IMR-90 (cell line): ENCODE measurements at regions not wholly inside any gene's neighbourhood (a gene's known extent, or its start where the extent isn't known, plus 50 kb on each side); places are given as distances from the start of the nearest gene placed in this dataset.
"Not testable (repeated sequence)": the region's sequence is repeated elsewhere in the genome, so short reads cannot be mapped to it uniquely, and the experiment has no call there.

Experiments
- ATAC-seq: fragments of 200-7000 bp; cut with Tn5 transposase; 2 replicates; pipeline ENCODE4 v1.9.1; 2020; ENCODE audit warnings: low read depth, mild to moderate bottlenecking, moderate library complexity
- BruUV-seq: library from RNA; stranded (reverse); fragments of 400-500 nt; replicated peaks from 2 replicates; lab custom pipeline; 2021; lab: Mats Ljungman, UMichigan
- CTCF ChIA-PET: fragments of 300-600 bp; formaldehyde crosslinking; extraction: SDS; loops from one replicate; lab custom pipeline; 2021; ENCODE audit warnings: antibody characterized with exemption; lab: Yijun Ruan, JAX
- POLR2A ChIA-PET: fragments of 300-600 bp; sonication (Branson Sonifier 250); formaldehyde crosslinking; loops from one replicate; lab custom pipeline; 2022; ENCODE audit warnings: antibody characterized with exemption; ENCODE audit not compliant: unreplicated experiment; lab: Charles Lee
- DNase-seq: peaks from one replicate; pipeline ENCODE4 v3.0.0; 2013
- H2AFZ ChIP-seq: replicated peaks from 2 replicates; pipeline ENCODE3; 2013; ENCODE audit warnings: low read length, mild to moderate bottlenecking; ENCODE audit not compliant: poor library complexity
- H2AK5ac ChIP-seq: 2 replicates; pipeline ENCODE4 v1.6.1; 2013; ENCODE audit warnings: low read depth, low read length, inconsistent platforms
- H2AK9ac ChIP-seq: replicated peaks from 2 replicates; pipeline ENCODE3; 2013; ENCODE audit warnings: mild to moderate bottlenecking, low read depth, low read length, moderate library complexity; ENCODE audit not compliant: poor library complexity
- H2BK120ac ChIP-seq: 2 replicates; pipeline ENCODE4 v1.6.1; 2013; ENCODE audit warnings: low read depth, low read length, inconsistent platforms
- H2BK15ac ChIP-seq: 3 replicates; pipeline ENCODE4 v1.6.1; 2013; ENCODE audit warnings: low read depth, low read length, inconsistent platforms
- H2BK20ac ChIP-seq: 2 replicates; pipeline ENCODE4 v1.6.1; 2013; ENCODE audit warnings: low read depth, mild to moderate bottlenecking, inconsistent platforms, low read length, moderate library complexity
- H2BK5ac ChIP-seq: 2 replicates; pipeline ENCODE4 v1.6.1; 2013; ENCODE audit warnings: mild to moderate bottlenecking, low read depth, low read length, inconsistent platforms; ENCODE audit not compliant: poor library complexity, severe bottlenecking
- H3K14ac ChIP-seq: replicated peaks from 2 replicates; pipeline ENCODE4 v1.6.1; 2013; ENCODE audit warnings: low read depth, low read length, inconsistent platforms
- H3K18ac ChIP-seq: 2 replicates; pipeline ENCODE4 v1.6.1; 2013; ENCODE audit warnings: low read depth, low read length, control low read depth
- H3K23ac ChIP-seq: 2 replicates; pipeline ENCODE4 v1.6.1; 2013; ENCODE audit warnings: low read depth, low read length, inconsistent platforms
- H3K27ac ChIP-seq: 2 replicates; pipeline ENCODE4 v1.5.1; 2013; ENCODE audit warnings: mild to moderate bottlenecking, control low read depth, low read length; ENCODE audit not compliant: insufficient read depth
- H3K27me3 ChIP-seq: 2 replicates; pipeline ENCODE4 v1.6.1; 2013; ENCODE audit warnings: low read length; ENCODE audit not compliant: control insufficient read depth, insufficient read depth
- H3K36me3 ChIP-seq: 2 replicates; pipeline ENCODE4 v1.6.1; 2013; ENCODE audit warnings: low read length, mixed read lengths; ENCODE audit not compliant: control insufficient read depth, insufficient read depth
- H3K4ac ChIP-seq: 2 replicates; pipeline ENCODE4 v1.6.1; 2013; ENCODE audit warnings: low read depth, low read length, inconsistent platforms
- H3K4me1 ChIP-seq: 2 replicates; pipeline ENCODE4 v1.6.1; 2013; ENCODE audit warnings: low read length, mixed read lengths; ENCODE audit not compliant: control insufficient read depth, insufficient read depth
- H3K4me2 ChIP-seq: 2 replicates; pipeline ENCODE4 v1.6.1; 2013; ENCODE audit warnings: low read depth, mild to moderate bottlenecking, control low read depth, low read length, moderate library complexity
- H3K4me3 ChIP-seq: 2 replicates; pipeline ENCODE4 v1.5.1; 2013; ENCODE audit warnings: low read depth, mild to moderate bottlenecking, control low read depth, low read length, moderate library complexity; ENCODE audit not compliant: insufficient read depth
- H3K56ac ChIP-seq: 2 replicates; pipeline ENCODE4 v1.6.1; 2013; ENCODE audit warnings: low read length, inconsistent platforms; ENCODE audit not compliant: insufficient read depth; ENCODE audit errors: extremely low read depth
- H3K79me1 ChIP-seq, 2 experiments: 2 replicates each; pipeline ENCODE4 v1.6.1; 2013; ENCODE audit warnings: low read length in 2 of 2, inconsistent platforms in 1 of 2, low read depth in 1 of 2
- H3K9ac ChIP-seq: 2 replicates; pipeline ENCODE4 v1.6.1; 2013; ENCODE audit warnings: low read depth, low read length, control low read depth
- H3K9me1 ChIP-seq: 2 replicates; pipeline ENCODE4 v1.6.1; 2013; ENCODE audit warnings: low read length, inconsistent platforms; ENCODE audit not compliant: insufficient read depth
- H3K9me3 ChIP-seq: 2 replicates; pipeline ENCODE4 v1.6.1; 2013; ENCODE audit warnings: low read length; ENCODE audit not compliant: control insufficient read depth, insufficient read depth
- H4K20me1 ChIP-seq: 2 replicates; pipeline ENCODE4 v1.6.1; 2013; ENCODE audit warnings: low read length, inconsistent platforms; ENCODE audit not compliant: insufficient read depth
- H4K5ac ChIP-seq: 2 replicates; pipeline ENCODE4 v1.6.1; 2013; ENCODE audit warnings: mild to moderate bottlenecking, low read depth, low read length, control low read depth
- H4K8ac ChIP-seq, 2 experiments: 2 replicates each; pipeline ENCODE4 v1.6.1; 2013; ENCODE audit warnings: low read depth in 2 of 2, low read length in 2 of 2, control low read depth in 1 of 2, inconsistent platforms in 1 of 2
- H4K91ac ChIP-seq: 2 replicates; pipeline ENCODE4 v1.6.1; 2013; ENCODE audit warnings: low read depth, low read length, inconsistent platforms; ENCODE audit not compliant: insufficient read depth
- CEBPB ChIP-seq: IDR thresholded peaks from 2 replicates; pipeline ENCODE4 v1.6.1; 2012; ENCODE audit warnings: low read depth, low read length, improper control_type of control experiment
- MAFK ChIP-seq: IDR thresholded peaks from 2 replicates; pipeline ENCODE4 v1.6.1; 2012; ENCODE audit warnings: low read depth, low read length, improper control_type of control experiment
- MAZ ChIP-seq: IDR thresholded peaks from 2 replicates; pipeline ENCODE4 v1.6.1; 2012; ENCODE audit warnings: low read depth, mild to moderate bottlenecking, low read length, improper control_type of control experiment, moderate library complexity, borderline replicate concordance
- NFE2L2 ChIP-seq: fragments of 150-350 bp; IDR thresholded peaks from 2 replicates; pipeline ENCODE4 v1.6.1; 2016; ENCODE audit warnings: low read depth, mild to moderate bottlenecking, low read length
- POLR2A ChIP-seq: IDR thresholded peaks from 2 replicates; pipeline ENCODE4 v1.6.1; 2012; ENCODE audit warnings: mild to moderate bottlenecking, low read depth, low read length
- RCOR1 ChIP-seq: IDR thresholded peaks from 2 replicates; pipeline ENCODE4 v1.6.1; 2012; ENCODE audit warnings: mild to moderate bottlenecking, low read length, improper control_type of control experiment; ENCODE audit not compliant: insufficient replicate concordance
- SMC3 ChIP-seq: fragments of 150-350 bp; IDR thresholded peaks from 2 replicates; pipeline ENCODE4 v1.6.1; 2016; ENCODE audit warnings: low read depth, mild to moderate bottlenecking, antibody characterized with exemption, low read length, moderate library complexity
- WGBS, 2 experiments: methylation state at CpG; one replicate each; pipeline versions ENCODE4 v1.1.5 to v1.1.7; 2013; ENCODE audit warnings: missing lambda C conversion rate in 2 of 2; ENCODE audit not compliant: insufficient read length in 1 of 2; ENCODE audit errors: extremely low coverage in 2 of 2; 5-methylcytosine and 5-hydroxymethylcytosine counted together
- dilution Hi-C: fragments of 300-500 bp; cut with HindIII; formaldehyde crosslinking; loops from one replicate; pipeline ENCODE4 v1.14.3; 2018; ENCODE audit warnings: low sequenced_read_pairs; ENCODE audit not compliant: unreplicated experiment
- in situ Hi-C: fragments of 300-500 bp; cut with MboI; formaldehyde crosslinking; loops from 3 replicates; pipeline ENCODE4 v1.14.3; 2019; ENCODE audit warnings: low sequenced_read_pairs, inconsistent platforms, mixed read lengths
- intact Hi-C: fragments of 100-400 bp; cut with micrococcal nuclease; formaldehyde crosslinking; loops from 2 replicates; pipeline ENCODE4 v1.10.0; 2022
- TF ChIP-seq, protein P1 (sequence below): conservative IDR thresholded peaks from 2 replicates; pipeline ENCODE4 v1.5.1; 2012; ENCODE audit warnings: mild to moderate bottlenecking, low read depth, low read length, improper control_type of control experiment

GRCh38 chr15:60283936-60284335 is 113.8 kb downstream of the ANXA2 start:
- no peak overlapping the region for H2BK120ac ChIP-seq
- DNase-seq (no peak), ATAC-seq (no peak)
- no peak overlapping the region for H3K9ac ChIP-seq
- no peak overlapping the region for H3K14ac ChIP-seq
- no peak overlapping the region for H2AK5ac ChIP-seq
- H4K5ac ChIP-seq = no peak overlapping the region
- no peak overlapping the region for H2AFZ ChIP-seq
- H3K36me3 ChIP-seq = no peaks in the 10 kb centered on the region
- no peak overlapping the region for H3K4me2 ChIP-seq
- H3K56ac ChIP-seq = no peak overlapping the region
- no peaks in the 10 kb centered on the region for H3K4me1 ChIP-seq
- intact Hi-C loops = loop anchor here (5.0 kb wide), 1 partner anchor 1303 kb away; no protein-coding TSS in a partner anchor
- no peaks in the 10 kb centered on the region for H3K9me1 ChIP-seq
- no peak overlapping the region for H3K23ac ChIP-seq
- H4K20me1 ChIP-seq = no peaks in the 10 kb centered on the region
- dilution Hi-C loops = no loop called here
- CTCF ChIA-PET = interaction anchor here (0.6 kb wide), 1 partner anchor 557 kb away, joined by 3 read pairs; no protein-coding TSS in a partner anchor
- BruUV-seq = no TSS peak
- H3K9me3 ChIP-seq = no peaks in the 10 kb centered on the region
- no peak overlapping the region for H4K8ac ChIP-seq
- H2BK20ac ChIP-seq = no peak overlapping the region
- POLR2A ChIA-PET = no interaction called here
- H3K4me3 ChIP-seq = no peak overlapping the region
- no peak overlapping the region for H3K18ac ChIP-seq
- H2BK5ac ChIP-seq = no peak overlapping the region
- no peak overlapping the region for H3K4ac ChIP-seq
- no peaks in the 10 kb centered on the region for H3K79me1 ChIP-seq
- no peak overlapping the region for H2BK15ac ChIP-seq
- H3K27ac ChIP-seq = no peak overlapping the region
- no peak overlapping the region for H2AK9ac ChIP-seq
- H3K27me3 ChIP-seq = peaks cover 3% of the 10 kb centered on the region; the same call in 1 of the 2 replicates
- TF ChIP-seq CEBPB (no peak), SMC3 (no peak), POLR2A (no peak), NFE2L2 (no peak), MAFK (no peak), RCOR1 (no peak), MAZ (no peak)
- TF ChIP-seq, protein P1, sequence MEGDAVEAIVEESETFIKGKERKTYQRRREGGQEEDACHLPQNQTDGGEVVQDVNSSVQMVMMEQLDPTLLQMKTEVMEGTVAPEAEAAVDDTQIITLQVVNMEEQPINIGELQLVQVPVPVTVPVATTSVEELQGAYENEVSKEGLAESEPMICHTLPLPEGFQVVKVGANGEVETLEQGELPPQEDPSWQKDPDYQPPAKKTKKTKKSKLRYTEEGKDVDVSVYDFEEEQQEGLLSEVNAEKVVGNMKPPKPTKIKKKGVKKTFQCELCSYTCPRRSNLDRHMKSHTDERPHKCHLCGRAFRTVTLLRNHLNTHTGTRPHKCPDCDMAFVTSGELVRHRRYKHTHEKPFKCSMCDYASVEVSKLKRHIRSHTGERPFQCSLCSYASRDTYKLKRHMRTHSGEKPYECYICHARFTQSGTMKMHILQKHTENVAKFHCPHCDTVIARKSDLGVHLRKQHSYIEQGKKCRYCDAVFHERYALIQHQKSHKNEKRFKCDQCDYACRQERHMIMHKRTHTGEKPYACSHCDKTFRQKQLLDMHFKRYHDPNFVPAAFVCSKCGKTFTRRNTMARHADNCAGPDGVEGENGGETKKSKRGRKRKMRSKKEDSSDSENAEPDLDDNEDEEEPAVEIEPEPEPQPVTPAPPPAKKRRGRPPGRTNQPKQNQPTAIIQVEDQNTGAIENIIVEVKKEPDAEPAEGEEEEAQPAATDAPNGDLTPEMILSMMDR = no peak
- H4K91ac ChIP-seq = no peak overlapping the region
- in situ Hi-C loops = no loop called here

GRCh38 chr15:60295901-60296300 is 101.9 kb downstream of the ANXA2 start:
- H3K23ac ChIP-seq, H4K5ac ChIP-seq, H2AK9ac ChIP-seq, H3K27ac ChIP-seq, H3K36me3 ChIP-seq, H2AK5ac ChIP-seq, H4K20me1 ChIP-seq, H3K56ac ChIP-seq, H4K8ac ChIP-seq, H2AFZ ChIP-seq, H3K9me3 ChIP-seq, H2BK15ac ChIP-seq, H3K14ac ChIP-seq, H3K4ac ChIP-seq, H3K9me1 ChIP-seq, BruUV-seq, H4K91ac ChIP-seq, H3K4me1 ChIP-seq, H3K4me3 ChIP-seq, ATAC-seq, H3K79me1 ChIP-seq, H3K27me3 ChIP-seq, DNase-seq, intact Hi-C loops, CTCF ChIA-PET, H2BK120ac ChIP-seq, in situ Hi-C loops, H3K18ac ChIP-seq, H2BK20ac ChIP-seq, H3K4me2 ChIP-seq, POLR2A ChIA-PET, dilution Hi-C loops, H2BK5ac ChIP-seq, H3K9ac ChIP-seq: not testable (repeated sequence)
- no CpG with 5 or more reads among the region's 5 CpGs for WGBS, 2 experiments
